Neuronal stem cell (in vitro differentiated cells): ENCODE measurements at regions not wholly inside any gene's neighbourhood (a gene's known extent, or its start where the extent isn't known, plus 50 kb on each side); places are given as distances from the start of the nearest gene placed in this dataset.

Source experiments
- DNase-seq: peaks from one replicate; pipeline ENCODE4 v3.0.0-alpha.2; 2013; ENCODE audit warnings: low spot score
- H2AFZ ChIP-seq: one replicate; pipeline ENCODE4 v1.6.1; 2013; ENCODE audit warnings: mild to moderate bottlenecking, low read length, inconsistent platforms
- H2AK5ac ChIP-seq: 2 replicates; pipeline ENCODE4 v1.6.1; 2013; ENCODE audit warnings: low read depth, mild to moderate bottlenecking, inconsistent platforms, low read length, moderate library complexity, mixed read lengths
- H2BK120ac ChIP-seq: 2 replicates; pipeline ENCODE4 v1.6.1; 2013; ENCODE audit warnings: low read depth, mild to moderate bottlenecking, inconsistent platforms, low read length, moderate library complexity, mixed read lengths
- H2BK12ac ChIP-seq: one replicate; pipeline ENCODE4 v1.6.1; 2013; ENCODE audit warnings: low read length, inconsistent platforms
- H2BK15ac ChIP-seq: 2 replicates; pipeline ENCODE4 v1.6.1; 2013; ENCODE audit warnings: mild to moderate bottlenecking, low read length, inconsistent platforms, mixed read lengths
- H2BK5ac ChIP-seq: one replicate; pipeline ENCODE4 v1.6.1; 2013; ENCODE audit warnings: inconsistent platforms, mild to moderate bottlenecking, low read length, moderate library complexity
- H3K14ac ChIP-seq: one replicate; pipeline ENCODE4 v1.6.1; 2013; ENCODE audit warnings: low read length, inconsistent platforms
- H3K18ac ChIP-seq: 2 replicates; pipeline ENCODE4 v1.6.1; 2013; ENCODE audit warnings: low read length, inconsistent platforms
- H3K23ac ChIP-seq: 2 replicates; pipeline ENCODE4 v1.6.1; 2013; ENCODE audit warnings: low read depth, mild to moderate bottlenecking, mixed read lengths, low read length, inconsistent platforms; ENCODE audit not compliant: poor library complexity
- H3K27ac ChIP-seq: replicated peaks from 3 replicates; pipeline ENCODE4 v1.5.1; 2013; ENCODE audit warnings: low read length, inconsistent platforms
- H3K27me3 ChIP-seq, 3 experiments: 2 replicates each; pipeline ENCODE4 v1.6.1; 2013; ENCODE audit warnings: low read length in 3 of 3, mild to moderate bottlenecking in 2 of 3, inconsistent platforms in 1 of 3, low read depth in 1 of 3, mixed read lengths in 1 of 3, moderate library complexity in 1 of 3; ENCODE audit not compliant: control insufficient read depth in 3 of 3, insufficient read depth in 3 of 3
- H3K36me3 ChIP-seq, 2 donors: replicated peaks in 1 of 2; 2 replicates each; pipeline ENCODE4 v1.6.1; 2013; ENCODE audit warnings: low read length in 2 of 2; ENCODE audit not compliant: control insufficient read depth in 2 of 2, insufficient read depth in 2 of 2
- H3K4ac ChIP-seq: 2 replicates; pipeline ENCODE4 v1.6.1; 2013; ENCODE audit warnings: inconsistent platforms, mild to moderate bottlenecking, low read length, moderate library complexity
- H3K4me1 ChIP-seq, 2 donors: 1 replicate in 1 of 2; 2 replicates in 1 of 2; pipeline ENCODE4 v1.6.1; 2013; ENCODE audit warnings: low read length in 2 of 2, low read depth in 1 of 2; ENCODE audit not compliant: control insufficient read depth in 2 of 2, insufficient read depth in 1 of 2
- H3K4me2 ChIP-seq: one replicate; pipeline ENCODE4 v1.6.1; 2013; ENCODE audit warnings: mild to moderate bottlenecking, low read length, inconsistent platforms; ENCODE audit not compliant: insufficient read depth, poor library complexity, severe bottlenecking
- H3K4me3 ChIP-seq, 2 donors: 2 replicates each; pipeline ENCODE4 v1.5.1; 2013; ENCODE audit warnings: low read length in 2 of 2, mild to moderate bottlenecking in 2 of 2, inconsistent platforms in 1 of 2, moderate library complexity in 1 of 2
- H3K79me1 ChIP-seq: one replicate; pipeline ENCODE4 v1.6.1; 2013; ENCODE audit warnings: low read depth, mild to moderate bottlenecking, inconsistent platforms, low read length, moderate library complexity
- H3K9ac ChIP-seq: one replicate; pipeline ENCODE4 v1.6.1; 2013; ENCODE audit warnings: mild to moderate bottlenecking, low read depth, low read length, inconsistent platforms; ENCODE audit not compliant: poor library complexity
- H3K9me3 ChIP-seq, 2 donors: replicated peaks in 1 of 2; 2 replicates each; pipeline versions ENCODE3 to v1.6.1; 2013; ENCODE audit warnings: low read length in 2 of 2, mild to moderate bottlenecking in 2 of 2, inconsistent platforms in 1 of 2, low read depth in 1 of 2, mixed read lengths in 1 of 2, moderate library complexity in 1 of 2; ENCODE audit not compliant: control insufficient read depth in 2 of 2, insufficient read depth in 1 of 2
- H4K8ac ChIP-seq: one replicate; pipeline ENCODE4 v1.6.1; 2013; ENCODE audit warnings: low read depth, mild to moderate bottlenecking, inconsistent platforms, low read length, moderate library complexity
- H4K91ac ChIP-seq: one replicate; pipeline ENCODE4 v1.6.1; 2013; ENCODE audit warnings: low read length, low read depth, mild to moderate bottlenecking, inconsistent platforms; ENCODE audit not compliant: poor library complexity
- WGBS, 2 donors: extraction: QIAGEN DNeasy Blood & Tissue Kit; methylation state at CpG; one replicate each; pipeline ENCODE4 v1.1.7; 2013; ENCODE audit warnings: missing lambda C conversion rate in 2 of 2, mixed read lengths in 1 of 2; ENCODE audit not compliant: insufficient read length in 2 of 2, insufficient replicate concordance in 1 of 2; ENCODE audit errors: extremely low coverage in 2 of 2; 5-methylcytosine and 5-hydroxymethylcytosine counted together

GRCh38 chr15:96138985-96139384 lies 191.5 kb upstream of the NR2F2 start:
- Histone ChIP-seq H2AFZ (no peak overlapping the region), H2BK15ac (no peak overlapping the region), H3K27ac (no peak overlapping the region), H3K4me2 (no peak overlapping the region), H4K91ac (no peak overlapping the region), H2BK120ac (no peak overlapping the region), H3K4me1 (no peaks in the 10 kb centered on the region), H3K14ac (no peak overlapping the region), H3K27me3 (no peaks in the 10 kb centered on the region), H2BK12ac (no peak overlapping the region), H4K8ac (no peak overlapping the region), H2AK5ac (no peak overlapping the region), H3K23ac (no peak overlapping the region), H3K4me3 (no peak overlapping the region), H2BK5ac (no peak overlapping the region), H3K18ac (no peak overlapping the region), H3K36me3 (no peaks in the 10 kb centered on the region), H3K79me1 (no peaks in the 10 kb centered on the region), H3K9me3 (peaks cover 0 to 6% of the 10 kb centered on the region in 2 donors), H3K9ac (no peak overlapping the region), H3K4ac (no peak overlapping the region)
- DNase-seq: no peak

GRCh38 chr15:96142498-96142897 lies 188.0 kb upstream of the NR2F2 start:
- Histone ChIP-seq H3K79me1 (no peaks in the 10 kb centered on the region), H3K27me3 (no peaks in the 10 kb centered on the region), H2BK5ac (no peak overlapping the region), H4K91ac (no peak overlapping the region), H2BK12ac (no peak overlapping the region), H3K4me1 (no peaks in the 10 kb centered on the region), H3K18ac (no peak overlapping the region), H3K23ac (no peak overlapping the region), H3K36me3 (no peaks in the 10 kb centered on the region), H2BK15ac (no peak overlapping the region), H3K4me2 (no peak overlapping the region), H4K8ac (no peak overlapping the region), H3K14ac (no peak overlapping the region), H3K4me3 (no peak overlapping the region), H2BK120ac (no peak overlapping the region), H3K9ac (no peak overlapping the region), H2AFZ (no peak overlapping the region), H3K27ac (no peak overlapping the region), H3K4ac (no peak overlapping the region), H3K9me3 (peaks cover 0 to 6% of the 10 kb centered on the region in 2 donors), H2AK5ac (no peak overlapping the region)
- DNase-seq: no peak
- WGBS, 2 donors: no CpG with 5 or more reads among the region's 5 CpGs

DNA sequence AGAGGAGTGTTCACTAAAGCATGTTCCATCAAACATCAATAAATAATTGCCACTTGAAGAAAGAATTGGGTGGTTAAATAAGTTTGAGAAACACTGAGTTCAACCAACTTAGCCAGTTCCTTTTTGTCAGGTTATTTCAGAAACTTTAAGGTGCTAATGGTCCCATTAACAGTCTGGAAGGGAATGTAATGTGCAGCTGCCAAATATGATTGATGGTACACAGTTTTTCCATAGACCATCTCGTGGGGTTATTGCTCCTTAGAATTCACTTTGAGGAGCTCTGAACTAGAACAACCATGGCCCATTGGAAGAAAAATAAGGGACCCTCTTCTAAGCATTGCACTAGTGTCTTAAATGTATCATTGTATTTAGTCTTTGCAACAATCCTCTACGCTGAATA lies 185.8 kb upstream of the NR2F2 start:
- Histone ChIP-seq H2AK5ac (no peak overlapping the region), H3K18ac (no peak overlapping the region)
- no CpG with 5 or more reads among the region's 2 CpGs for WGBS, 2 donors

DNA sequence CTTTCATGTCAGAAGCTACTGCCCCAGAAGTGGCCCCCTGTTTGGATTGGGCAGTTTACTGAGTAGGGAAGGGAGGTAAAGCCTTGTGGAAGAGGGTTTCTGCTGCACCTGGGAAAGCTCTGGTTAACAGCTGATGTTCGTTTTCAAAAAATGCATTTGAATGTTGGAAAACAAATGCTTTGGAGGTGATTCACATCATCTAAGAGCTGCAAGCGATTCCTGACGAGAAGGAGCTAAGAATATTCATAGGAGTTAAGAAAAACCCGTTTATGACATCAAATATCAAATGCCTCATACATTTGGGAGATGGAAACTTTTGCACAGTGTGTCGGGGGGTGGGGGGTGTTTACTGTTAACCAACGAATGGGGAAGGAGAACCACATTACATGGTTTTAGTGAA lies 183.8 kb upstream of the NR2F2 start:
- Histone ChIP-seq H2BK5ac (no peak overlapping the region), H2BK120ac (no peak overlapping the region), H2BK12ac (no peak overlapping the region), H3K4me3 (no peak overlapping the region), H3K9me3 (no peaks in the 10 kb centered on the region), H3K27ac (no peak overlapping the region), H2AK5ac (no peak overlapping the region), H2BK15ac (no peak overlapping the region), H3K23ac (no peak overlapping the region), H3K27me3 (no peaks in the 10 kb centered on the region), H3K4ac (no peak overlapping the region), H4K91ac (no peak overlapping the region), H2AFZ (no peak overlapping the region), H3K79me1 (no peaks in the 10 kb centered on the region), H4K8ac (no peak overlapping the region), H3K9ac (no peak overlapping the region), H3K18ac (no peak overlapping the region), H3K4me1 (peaks cover 0 to 2% of the 10 kb centered on the region in 2 donors), H3K14ac (no peak overlapping the region), H3K4me2 (no peak overlapping the region), H3K36me3 (no peaks in the 10 kb centered on the region)
- whole genome bisulfite sequencing, 2 donors: no CpG with 5 or more reads among the region's 6 CpGs
- DNase-seq: no peak

More for the DNA sequence above, 185.8 kb upstream of the NR2F2 start:
- no peak overlapping the region for H3K14ac ChIP-seq
- H3K27ac ChIP-seq: no peak overlapping the region
- H2BK15ac ChIP-seq: no peak overlapping the region
- no peak overlapping the region for H2BK12ac ChIP-seq
- H3K4me3 ChIP-seq: no peak overlapping the region
- H3K9ac ChIP-seq: no peak overlapping the region
- no peaks in the 10 kb centered on the region for H3K4me1 ChIP-seq
- H4K91ac ChIP-seq: no peak overlapping the region
- DNase-seq: no peak
- H3K23ac ChIP-seq: no peak overlapping the region
- H3K4me2 ChIP-seq: no peak overlapping the region
- no peak overlapping the region for H2BK5ac ChIP-seq
- no peak overlapping the region for H3K4ac ChIP-seq
- H3K27me3 ChIP-seq: no peaks in the 10 kb centered on the region
- H2AFZ ChIP-seq: no peak overlapping the region
- H3K79me1 ChIP-seq: no peaks in the 10 kb centered on the region
- H2BK120ac ChIP-seq: no peak overlapping the region
- no peaks in the 10 kb centered on the region for H3K36me3 ChIP-seq
- peaks cover 0 to 6% of the 10 kb centered on the region in 2 donors for H3K9me3 ChIP-seq
- H4K8ac ChIP-seq: no peak overlapping the region
